ENCODE measurements at regions not wholly inside any gene's neighbourhood (a gene's known extent, or its start where the extent isn't known, plus 50 kb on each side); places are given as distances from the start of the nearest gene placed in this dataset.

DNA sequence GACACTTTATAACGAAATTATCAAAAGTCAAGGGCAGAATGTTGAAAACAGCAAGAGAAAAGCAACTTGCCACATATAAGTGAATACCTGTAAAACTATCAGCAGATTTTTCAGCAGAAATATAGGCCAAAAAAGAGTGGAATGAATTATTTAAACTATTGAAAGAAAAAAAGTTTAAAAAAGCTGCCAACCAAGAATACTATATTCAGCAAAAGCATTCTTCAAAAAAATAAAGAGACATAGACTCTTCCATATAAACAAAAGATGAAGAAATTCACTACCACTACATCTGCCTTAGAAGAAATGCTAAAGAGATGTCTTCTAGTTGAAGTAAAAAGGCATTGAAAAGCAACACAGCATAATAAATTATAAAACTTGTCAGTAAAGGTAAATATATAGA is 80.6 kb upstream of the CPNE8 start:
- Mint-ChIP-seq H3K27ac (no peak overlapping the region), H3K27me3 (ENCODE audit: low read depth) (no peaks in the 10 kb centered on the region), H3K4me3 (no peak overlapping the region), H3K36me3 (ENCODE audit: insufficient read depth in 1 of 3, low read depth in 3 of 3) (peaks cover 5 to 23% (median 14%) of the 10 kb centered on the region in 3 experiments; a peak in 6 of 7 replicates), H3K4me1 (peaks cover 0 to 6% of the 10 kb centered on the region in 2 experiments; a peak in 3 of 4 replicates), H3K9me3 (peaks cover 27 to 30% of the 10 kb centered on the region in 2 experiments)
- DNase-seq, result no peak
- Histone ChIP-seq H2AK5ac (ENCODE audit: insufficient read length, low read length) (no peak overlapping the region), H2BK120ac (ENCODE audit: low read depth, low read length, poor library complexity, severe bottlenecking) (no peak overlapping the region), H3K4me1 (ENCODE audit: insufficient read depth, low read length) (no peaks in the 10 kb centered on the region), H2BK5ac (ENCODE audit: insufficient read length, low read length) (no peak overlapping the region), H4K91ac (ENCODE audit: insufficient read length, low read depth, low read length) (no peak overlapping the region), H4K8ac (replicated peaks; ENCODE audit: insufficient read length, low read depth, low read length) (no peak overlapping the region), H2BK12ac (ENCODE audit: insufficient read length, low read depth, low read length) (no peak overlapping the region), H3K79me2 (ENCODE audit: insufficient read depth, low read length) (no peaks in the 10 kb centered on the region), H3K4ac (ENCODE audit: low read depth, low read length) (no peak overlapping the region), H3K9ac (ENCODE audit: extremely low read depth, insufficient read length, low read length) (no peak overlapping the region), H4K20me1 (ENCODE audit: control insufficient read depth, insufficient read depth, insufficient read length) (no peaks in the 10 kb centered on the region), H3K56ac (ENCODE audit: insufficient read length, low read depth, low read length) (no peak overlapping the region), H3K23ac (ENCODE audit: insufficient read length, low read depth, low read length) (no peak overlapping the region), H4K5ac (ENCODE audit: insufficient read length, low read depth, low read length) (no peak overlapping the region), H3K4me2 (ENCODE audit: insufficient read depth, insufficient read length, low read length) (no peak overlapping the region), H3K14ac (ENCODE audit: insufficient read depth, low read length) (no peak overlapping the region), H3K27me3 (ENCODE audit: insufficient read depth, low read length) (no peaks in the 10 kb centered on the region), H2BK15ac (ENCODE audit: low read depth, low read length) (no peak overlapping the region), H3K27ac (ENCODE audit: insufficient read length, low read depth, low read length) (no peak overlapping the region), H3K23me2 (ENCODE audit: insufficient read length, low read depth, low read length, poor library complexity, severe bottlenecking) (no peaks in the 10 kb centered on the region), H3K18ac (ENCODE audit: insufficient read length, low read depth, low read length) (no peak overlapping the region), H2AFZ (ENCODE audit: low read length) (no peak overlapping the region), H3T11ph (ENCODE audit: low read length) (no peak overlapping the region), H3K9me3 (ENCODE audit: control insufficient read depth, low read depth, low read length) (no peaks in the 10 kb centered on the region), H2BK20ac (ENCODE audit: low read depth, low read length, poor library complexity, severe bottlenecking) (no peak overlapping the region), H3K79me1 (ENCODE audit: insufficient read depth, low read depth, low read length, poor library complexity, severe bottlenecking) (no peaks in the 10 kb centered on the region)
- no CpG with 5 or more reads among the region's 1 CpG for WGBS (ENCODE audit: extremely low coverage, insufficient read length, low lambda C conversion rate)
- TF ChIP-seq, protein P1, sequence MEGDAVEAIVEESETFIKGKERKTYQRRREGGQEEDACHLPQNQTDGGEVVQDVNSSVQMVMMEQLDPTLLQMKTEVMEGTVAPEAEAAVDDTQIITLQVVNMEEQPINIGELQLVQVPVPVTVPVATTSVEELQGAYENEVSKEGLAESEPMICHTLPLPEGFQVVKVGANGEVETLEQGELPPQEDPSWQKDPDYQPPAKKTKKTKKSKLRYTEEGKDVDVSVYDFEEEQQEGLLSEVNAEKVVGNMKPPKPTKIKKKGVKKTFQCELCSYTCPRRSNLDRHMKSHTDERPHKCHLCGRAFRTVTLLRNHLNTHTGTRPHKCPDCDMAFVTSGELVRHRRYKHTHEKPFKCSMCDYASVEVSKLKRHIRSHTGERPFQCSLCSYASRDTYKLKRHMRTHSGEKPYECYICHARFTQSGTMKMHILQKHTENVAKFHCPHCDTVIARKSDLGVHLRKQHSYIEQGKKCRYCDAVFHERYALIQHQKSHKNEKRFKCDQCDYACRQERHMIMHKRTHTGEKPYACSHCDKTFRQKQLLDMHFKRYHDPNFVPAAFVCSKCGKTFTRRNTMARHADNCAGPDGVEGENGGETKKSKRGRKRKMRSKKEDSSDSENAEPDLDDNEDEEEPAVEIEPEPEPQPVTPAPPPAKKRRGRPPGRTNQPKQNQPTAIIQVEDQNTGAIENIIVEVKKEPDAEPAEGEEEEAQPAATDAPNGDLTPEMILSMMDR (conservative IDR thresholded peaks at IDR 0.05), result no peak

Data from H9 (cell line).